ENCODE measurements at regions not wholly inside any gene's neighbourhood (a gene's known extent, or its start where the extent isn't known, plus 50 kb on each side); places are given as distances from the start of the nearest gene placed in this dataset.
A peak's percentile ranks its signal among the peaks of the same experiment; 100 is the strongest.

DNA sequence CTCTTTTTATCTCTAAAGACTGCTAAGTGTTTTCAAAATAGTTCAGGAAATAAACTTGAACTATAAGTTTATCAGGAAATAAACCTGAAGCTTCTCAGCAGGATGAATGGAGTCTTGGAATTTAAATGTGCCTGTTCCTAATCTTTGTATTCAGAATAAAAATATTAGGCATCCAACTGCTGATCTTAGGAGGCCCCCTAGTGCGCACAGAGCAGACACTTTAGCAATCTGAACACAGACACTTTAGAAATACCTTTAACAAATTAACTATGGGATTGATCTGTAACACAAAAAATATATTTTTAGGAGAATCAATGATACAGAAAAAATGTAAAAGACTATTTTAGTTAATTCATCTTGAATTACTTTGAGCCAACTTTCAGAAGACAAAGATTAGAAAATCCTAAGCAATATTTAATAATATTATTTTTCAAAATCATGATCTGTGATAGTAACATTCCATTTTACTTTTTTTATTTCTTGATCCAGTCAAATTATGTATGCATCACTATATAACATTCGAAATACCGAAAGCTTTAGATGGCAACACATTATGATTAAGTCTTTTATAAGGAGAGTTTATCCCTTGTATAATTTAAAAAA lies 80.9 kb downstream of the SLC41A2 start:
- peak; percentile 8 for DNase-seq (ENCODE audit: low read depth, low spot score)
- H3K4me1 ChIP-seq (ENCODE audit: insufficient read depth, insufficient read length): no peaks in the 10 kb centered on the region
- H3K4me3 ChIP-seq (ENCODE audit: insufficient read length, low read depth): no peak overlapping the region
- H3K36me3 ChIP-seq (ENCODE audit: insufficient read depth, insufficient read length, low read length): no peaks in the 10 kb centered on the region
- H3K9me3 ChIP-seq (ENCODE audit: insufficient read depth, low read length): 0 out of 2 replicates have a peak, but pooled peaks cover 10% of the 10 kb centered on the region
- H3K9ac ChIP-seq (ENCODE audit: insufficient read length, low read depth): no peak overlapping the region
- TF ChIP-seq YY1 (IDR thresholded peaks at IDR 0.05; ENCODE audit: insufficient read depth, insufficient read length) (no peak), SUZ12 (IDR thresholded peaks at IDR 0.05; ENCODE audit: extremely low read depth, insufficient read depth, insufficient read length) (no peak), ZNF274 (IDR thresholded peaks at IDR 0.05; ENCODE audit: low read depth, low read length) (no peak)
- no peaks in the 10 kb centered on the region for H3K27me3 ChIP-seq (ENCODE audit: insufficient read depth, insufficient read length)

GRCh38 chr12:104873374-104873773 lies 84.7 kb downstream of the SLC41A2 start:
- no peaks in the 10 kb centered on the region for H3K36me3 ChIP-seq (ENCODE audit: insufficient read depth, insufficient read length, low read length)
- H3K4me1 ChIP-seq (ENCODE audit: insufficient read depth, insufficient read length): no peaks in the 10 kb centered on the region
- no peak for TF ChIP-seq YY1 (IDR thresholded peaks at IDR 0.05; ENCODE audit: insufficient read depth, insufficient read length)
- TF ChIP-seq ZNF274 (IDR thresholded peaks at IDR 0.05; ENCODE audit: low read depth, low read length): no peak
- no peak for TF ChIP-seq SUZ12 (IDR thresholded peaks at IDR 0.05; ENCODE audit: extremely low read depth, insufficient read depth, insufficient read length)
- 0 out of 2 replicates have a peak, but pooled peaks cover 10% of the 10 kb centered on the region for H3K9me3 ChIP-seq (ENCODE audit: insufficient read depth, low read length)
- no peak for DNase-seq (ENCODE audit: low read depth, low spot score)
- H3K9ac ChIP-seq (ENCODE audit: insufficient read length, low read depth): no peak overlapping the region
- no peaks in the 10 kb centered on the region for H3K27me3 ChIP-seq (ENCODE audit: insufficient read depth, insufficient read length)
- no peak overlapping the region for H3K4me3 ChIP-seq (ENCODE audit: insufficient read length, low read depth)

- H3K4me3 ChIP-seq (ENCODE audit: insufficient read length, low read depth): no peak overlapping the region
- DNase-seq (ENCODE audit: low read depth, low spot score): no peak
- no peak overlapping the region for H3K9ac ChIP-seq (ENCODE audit: insufficient read length, low read depth)
- H3K36me3 ChIP-seq (ENCODE audit: insufficient read depth, insufficient read length, low read length): no peaks in the 10 kb centered on the region
- H3K9me3 ChIP-seq (ENCODE audit: insufficient read depth, low read length): 0 out of 2 replicates have a peak, but pooled peaks cover 8% of the 10 kb centered on the region
- H3K27me3 ChIP-seq (ENCODE audit: insufficient read depth, insufficient read length): no peaks in the 10 kb centered on the region
- no peaks in the 10 kb centered on the region for H3K4me1 ChIP-seq (ENCODE audit: insufficient read depth, insufficient read length)
- TF ChIP-seq YY1 (IDR thresholded peaks at IDR 0.05; ENCODE audit: insufficient read depth, insufficient read length) (no peak), SUZ12 (IDR thresholded peaks at IDR 0.05; ENCODE audit: extremely low read depth, insufficient read depth, insufficient read length) (no peak), ZNF274 (IDR thresholded peaks at IDR 0.05; ENCODE audit: low read depth, low read length) (no peak)
These were observed 87.3 kb downstream of the SLC41A2 start for GRCh38 chr12:104870797-104871196.

- TF ChIP-seq YY1 (IDR thresholded peaks at IDR 0.05; ENCODE audit: insufficient read depth, insufficient read length) (no peak), ZNF274 (IDR thresholded peaks at IDR 0.05; ENCODE audit: low read depth, low read length) (no peak), SUZ12 (IDR thresholded peaks at IDR 0.05; ENCODE audit: extremely low read depth, insufficient read depth, insufficient read length) (no peak)
- Histone ChIP-seq H3K9ac (ENCODE audit: insufficient read length, low read depth) (no peak overlapping the region), H3K4me1 (ENCODE audit: insufficient read depth, insufficient read length) (no peaks in the 10 kb centered on the region), H3K4me3 (ENCODE audit: insufficient read length, low read depth) (no peak overlapping the region), H3K36me3 (ENCODE audit: insufficient read depth, insufficient read length, low read length) (no peaks in the 10 kb centered on the region), H3K9me3 (ENCODE audit: insufficient read depth, low read length) (no peaks in the 10 kb centered on the region), H3K27me3 (ENCODE audit: insufficient read depth, insufficient read length) (no peaks in the 10 kb centered on the region)
- no peak for DNase-seq (ENCODE audit: low read depth, low spot score)
These were observed 91.8 kb downstream of the SLC41A2 start for GRCh38 chr12:104866291-104866690.

DNA sequence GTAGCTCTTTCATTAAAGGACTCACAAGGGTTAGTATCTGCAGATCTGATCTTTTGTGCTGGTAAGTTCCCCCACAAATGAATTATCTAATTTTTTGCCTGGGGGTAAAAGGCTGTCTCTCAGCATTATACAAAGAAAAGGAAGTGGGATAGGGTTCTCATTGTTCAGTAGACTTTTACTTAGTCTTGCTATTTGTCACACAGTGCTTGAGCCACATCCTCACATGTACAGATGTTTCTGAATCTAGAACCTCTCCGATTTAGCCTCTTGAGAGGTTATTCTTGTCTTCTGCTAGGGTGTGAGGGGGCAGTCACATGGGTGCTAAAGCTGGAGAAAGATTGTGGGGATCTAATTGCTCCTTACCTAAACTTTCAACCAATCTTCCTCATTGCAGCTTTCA lies 93.0 kb downstream of the SLC41A2 start:
- Histone ChIP-seq H3K4me1 (ENCODE audit: insufficient read depth, insufficient read length) (no peaks in the 10 kb centered on the region), H3K9me3 (ENCODE audit: insufficient read depth, low read length) (no peaks in the 10 kb centered on the region), H3K4me3 (ENCODE audit: insufficient read length, low read depth) (no peak overlapping the region), H3K36me3 (ENCODE audit: insufficient read depth, insufficient read length, low read length) (no peaks in the 10 kb centered on the region), H3K27me3 (ENCODE audit: insufficient read depth, insufficient read length) (no peaks in the 10 kb centered on the region), H3K9ac (ENCODE audit: insufficient read length, low read depth) (no peak overlapping the region)
- no peak for TF ChIP-seq SUZ12 (IDR thresholded peaks at IDR 0.05; ENCODE audit: extremely low read depth, insufficient read depth, insufficient read length)
- TF ChIP-seq ZNF274 (IDR thresholded peaks at IDR 0.05; ENCODE audit: low read depth, low read length): no peak
- no peak for TF ChIP-seq YY1 (IDR thresholded peaks at IDR 0.05; ENCODE audit: insufficient read depth, insufficient read length)
- no peak for DNase-seq (ENCODE audit: low read depth, low spot score)

GRCh38 chr12:104864668-104865067 lies 93.4 kb downstream of the SLC41A2 start:
- Histone ChIP-seq H3K4me3 (ENCODE audit: insufficient read length, low read depth) (no peak overlapping the region), H3K27me3 (ENCODE audit: insufficient read depth, insufficient read length) (no peaks in the 10 kb centered on the region), H3K36me3 (ENCODE audit: insufficient read depth, insufficient read length, low read length) (no peaks in the 10 kb centered on the region), H3K4me1 (ENCODE audit: insufficient read depth, insufficient read length) (no peaks in the 10 kb centered on the region), H3K9ac (ENCODE audit: insufficient read length, low read depth) (no peak overlapping the region), H3K9me3 (ENCODE audit: insufficient read depth, low read length) (no peaks in the 10 kb centered on the region)
- no peak for DNase-seq (ENCODE audit: low read depth, low spot score)
- no peak for TF ChIP-seq SUZ12 (IDR thresholded peaks at IDR 0.05; ENCODE audit: extremely low read depth, insufficient read depth, insufficient read length)
- TF ChIP-seq ZNF274 (IDR thresholded peaks at IDR 0.05; ENCODE audit: low read depth, low read length): no peak
- no peak for TF ChIP-seq YY1 (IDR thresholded peaks at IDR 0.05; ENCODE audit: insufficient read depth, insufficient read length)

DNA sequence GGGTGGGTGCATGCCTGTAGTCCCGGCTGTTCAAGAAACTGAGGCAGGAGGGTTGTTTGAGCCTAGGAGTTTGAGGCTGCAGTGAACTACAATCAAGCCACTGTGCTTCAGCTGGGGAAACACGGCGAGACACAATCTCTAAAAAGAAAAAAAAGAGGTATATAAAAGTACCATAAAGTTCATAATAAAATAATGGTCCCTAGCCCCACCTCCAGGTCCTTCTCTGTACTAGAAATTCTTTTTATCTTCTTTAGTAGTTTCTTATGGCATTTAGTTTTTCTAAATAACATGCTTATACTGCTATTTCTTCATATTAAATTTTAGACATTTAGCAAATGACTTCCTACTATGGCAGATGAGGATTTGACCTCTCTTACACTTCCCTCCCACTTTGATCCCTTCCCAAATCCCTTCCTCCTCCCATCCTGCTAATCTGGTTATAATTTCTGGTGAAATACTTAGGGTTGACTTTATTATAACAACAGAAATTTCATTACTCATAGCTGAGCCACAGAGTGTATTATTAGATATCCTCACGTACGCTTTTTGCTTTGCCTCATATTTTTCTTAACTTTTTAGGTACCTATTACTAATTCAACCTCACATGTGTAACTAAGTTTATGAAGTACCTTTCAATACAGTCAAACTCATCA lies 94.7 kb downstream of the SLC41A2 start:
- DNase-seq (ENCODE audit: low read depth, low spot score): no peak

More for the DNA sequence above, 94.7 kb downstream of the SLC41A2 start:
- H3K4me1 ChIP-seq (ENCODE audit: insufficient read depth, insufficient read length): no peaks in the 10 kb centered on the region
- no peaks in the 10 kb centered on the region for H3K9me3 ChIP-seq (ENCODE audit: insufficient read depth, low read length)
- TF ChIP-seq SUZ12 (IDR thresholded peaks at IDR 0.05; ENCODE audit: extremely low read depth, insufficient read depth, insufficient read length): no peak
- TF ChIP-seq ZNF274 (IDR thresholded peaks at IDR 0.05; ENCODE audit: low read depth, low read length): no peak
- TF ChIP-seq YY1 (IDR thresholded peaks at IDR 0.05; ENCODE audit: insufficient read depth, insufficient read length): no peak
- H3K27me3 ChIP-seq (ENCODE audit: insufficient read depth, insufficient read length): no peaks in the 10 kb centered on the region
- H3K4me3 ChIP-seq (ENCODE audit: insufficient read length, low read depth): no peak overlapping the region
- no peaks in the 10 kb centered on the region for H3K36me3 ChIP-seq (ENCODE audit: insufficient read depth, insufficient read length, low read length)
- no peak overlapping the region for H3K9ac ChIP-seq (ENCODE audit: insufficient read length, low read depth)

Measured in NT2/D1 (cell line).